Neutrophil (primary cell): ENCODE measurements at regions not wholly inside any gene's neighbourhood (a gene's known extent, or its start where the extent isn't known, plus 50 kb on each side); places are given as distances from the start of the nearest gene placed in this dataset.

ENCODE experiments used
- H3K27ac ChIP-seq: fragments of 200-600 bp; sonication (generic); 2 replicates; pipeline ENCODE4 v1.5.1; 2016; ENCODE audit warnings: mild to moderate bottlenecking, moderate library complexity
- H3K27me3 ChIP-seq: fragments of 200-600 bp; sonication (generic); 2 replicates; pipeline ENCODE4 v1.6.0; 2016; ENCODE audit warnings: mild to moderate bottlenecking
- H3K36me3 ChIP-seq: fragments of 200-600 bp; sonication (generic); 2 replicates; pipeline ENCODE4 v1.5.1; 2017
- H3K4me1 ChIP-seq, 2 experiments: fragments of 200-600 bp in 1 of 2; sonication (generic) in 1 of 2; 1 replicate in 1 of 2; 2 replicates in 1 of 2; pipeline versions ENCODE4 v1.5.1 to v1.6.1; 2013 to 2016; ENCODE audit warnings: low read depth in 1 of 2, low read length in 1 of 2, mild to moderate bottlenecking in 1 of 2, moderate library complexity in 1 of 2; ENCODE audit not compliant: control insufficient read depth in 1 of 2, insufficient read depth in 1 of 2
- H3K4me3 ChIP-seq, 2 experiments: fragments of 200-600 bp in 1 of 2; sonication (generic) in 1 of 2; 1 replicate in 1 of 2; 2 replicates in 1 of 2; pipeline ENCODE4 v1.5.1; 2013 to 2016; ENCODE audit warnings: low read depth in 1 of 2, low read length in 1 of 2, mild to moderate bottlenecking in 1 of 2, moderate library complexity in 1 of 2
- H3K9me3 ChIP-seq: fragments of 200-600 bp; sonication (generic); 2 replicates; pipeline ENCODE4 v1.5.1; 2016
- CTCF ChIP-seq: fragments of 200-600 bp; sonication (generic); IDR thresholded peaks from 2 replicates; pipeline ENCODE4 v1.5.1; 2016; ENCODE audit warnings: antibody characterized with exemption

DNA sequence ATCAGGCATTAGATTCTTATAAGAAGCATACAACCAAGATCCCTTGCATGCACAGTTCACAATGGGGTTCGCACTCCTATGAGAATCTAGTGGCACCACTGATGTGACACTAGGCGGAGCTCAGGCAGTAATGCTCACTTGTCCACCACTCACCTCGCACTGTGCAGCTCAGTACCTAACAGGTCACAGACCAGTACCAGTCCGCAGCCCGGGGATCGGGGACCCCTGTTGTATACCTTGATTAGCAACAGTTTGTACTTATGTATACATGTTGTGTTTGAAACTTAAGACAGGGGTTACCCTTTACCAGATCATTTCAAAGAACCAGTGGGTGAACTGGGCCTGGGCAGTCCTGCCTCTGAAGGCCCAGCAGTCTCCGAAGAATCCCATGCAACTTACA, 103.7 kb downstream of the PMP22 start:
- no peak for TF ChIP-seq CTCF
- H3K4me1 ChIP-seq: no peaks in the 10 kb centered on the region
- peaks cover 27% of the 10 kb centered on the region for H3K27me3 ChIP-seq
- no peak overlapping the region for H3K27ac ChIP-seq
- H3K36me3 ChIP-seq: no peaks in the 10 kb centered on the region
- no peaks in the 10 kb centered on the region for H3K9me3 ChIP-seq
- H3K4me3 ChIP-seq: no peak overlapping the region

GRCh38 chr17:15157051-15157450, 108.1 kb downstream of the PMP22 start:
- TF ChIP-seq CTCF: no peak
- H3K27ac ChIP-seq: no peak overlapping the region
- no peaks in the 10 kb centered on the region for H3K9me3 ChIP-seq
- no peak overlapping the region for H3K4me3 ChIP-seq
- H3K36me3 ChIP-seq: no peaks in the 10 kb centered on the region
- H3K27me3 ChIP-seq: peaks cover 33% of the 10 kb centered on the region
- no peaks in the 10 kb centered on the region for H3K4me1 ChIP-seq

DNA sequence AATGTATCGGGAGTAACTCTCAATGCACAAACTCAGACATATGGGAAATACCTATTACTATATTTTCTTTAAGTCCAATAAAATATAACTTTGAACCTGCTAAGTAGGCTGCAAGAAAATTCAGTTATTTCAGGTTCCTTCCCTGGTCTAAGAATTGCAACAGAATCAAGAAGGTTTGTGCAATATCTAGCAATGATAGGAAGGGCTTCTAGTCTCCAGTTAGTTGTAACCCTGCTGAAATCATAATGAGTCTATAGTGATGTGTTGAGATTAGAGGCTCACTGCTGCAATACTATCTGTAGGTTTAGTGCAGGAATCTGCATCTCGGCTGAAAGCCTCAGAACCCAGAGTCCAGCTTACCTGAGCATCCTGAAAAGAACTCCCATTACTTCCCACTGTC, 110.5 kb downstream of the PMP22 start:
- TF ChIP-seq CTCF: no peak
- no peak overlapping the region for H3K4me3 ChIP-seq
- no peaks in the 10 kb centered on the region for H3K9me3 ChIP-seq
- no peaks in the 10 kb centered on the region for H3K4me1 ChIP-seq
- peaks cover 33% of the 10 kb centered on the region for H3K27me3 ChIP-seq
- H3K27ac ChIP-seq: no peak overlapping the region
- H3K36me3 ChIP-seq: no peaks in the 10 kb centered on the region

GRCh38 chr17:15145621-15146020, 119.5 kb downstream of the PMP22 start:
- no peak for TF ChIP-seq CTCF
- H3K27me3 ChIP-seq: no peaks in the 10 kb centered on the region
- H3K4me1 ChIP-seq: no peaks in the 10 kb centered on the region
- no peaks in the 10 kb centered on the region for H3K36me3 ChIP-seq
- H3K9me3 ChIP-seq: no peaks in the 10 kb centered on the region
- H3K27ac ChIP-seq: no peak overlapping the region
- no peak overlapping the region for H3K4me3 ChIP-seq

- Histone ChIP-seq H3K36me3 (no peaks in the 10 kb centered on the region), H3K27ac (no peak overlapping the region), H3K4me3 (no peak overlapping the region), H3K9me3 (no peaks in the 10 kb centered on the region), H3K4me1 (no peaks in the 10 kb centered on the region), H3K27me3 (no peaks in the 10 kb centered on the region)
- no peak for TF ChIP-seq CTCF
Measured at GRCh38 chr17:15143524-15143923, 121.6 kb downstream of the PMP22 start.

GRCh38 chr17:15134363-15134762, 130.8 kb downstream of the PMP22 start:
- Histone ChIP-seq H3K4me1 (no peaks in the 10 kb centered on the region), H3K36me3 (no peaks in the 10 kb centered on the region), H3K27me3 (no peaks in the 10 kb centered on the region), H3K9me3 (no peaks in the 10 kb centered on the region), H3K4me3 (no peak overlapping the region), H3K27ac (no peak overlapping the region)
- no peak for TF ChIP-seq CTCF
